GM18517 (cell line): ENCODE measurements at regions not wholly inside any gene's neighbourhood (a gene's known extent, or its start where the extent isn't known, plus 50 kb on each side); places are given as distances from the start of the nearest gene placed in this dataset.
"Not testable (repeated sequence)": the region's sequence is repeated elsewhere in the genome, so short reads cannot be mapped to it uniquely, and the experiment has no call there.

Experiments
- ATAC-seq: cut with Tn5 transposase; IDR thresholded peaks from one replicate; pipeline ENCODE4 v1.9.1; 2021; ENCODE audit warnings: mild to moderate bottlenecking, moderate library complexity; ENCODE audit not compliant: unreplicated experiment

DNA sequence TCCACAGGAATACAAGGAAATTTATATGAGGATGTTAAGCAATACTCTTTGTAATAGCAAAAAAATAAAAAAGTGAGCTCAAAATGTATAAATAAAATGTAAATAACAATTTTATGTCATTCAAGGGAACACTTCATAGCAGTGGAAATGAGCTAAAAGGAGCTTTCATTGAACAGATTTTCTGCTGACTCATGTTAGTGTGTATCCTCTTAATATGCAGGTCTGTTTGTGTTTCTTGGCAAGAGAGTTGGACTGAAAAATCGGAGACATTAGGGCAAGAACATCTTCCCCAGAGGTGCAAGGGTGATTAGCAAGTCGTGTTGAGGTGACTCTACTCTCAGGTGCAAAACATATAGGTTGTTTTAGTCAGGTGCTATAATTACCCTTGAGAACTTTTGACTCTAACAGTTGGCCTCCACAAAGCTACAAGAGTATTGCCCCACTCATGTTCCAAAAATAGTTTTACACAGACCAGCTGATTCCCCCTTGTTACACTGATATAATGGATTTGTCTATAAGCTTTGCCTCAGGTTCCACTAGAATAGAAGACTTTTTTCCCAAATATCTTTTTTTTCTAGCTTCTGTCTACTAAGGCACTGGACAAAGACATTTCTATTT lies 702.9 kb downstream of the TENT5A start:
- ATAC-seq, result no peak

GRCh38 chr6:81031416-81031815 lies 721.1 kb downstream of the TENT5A start:
- no peak for ATAC-seq

DNA sequence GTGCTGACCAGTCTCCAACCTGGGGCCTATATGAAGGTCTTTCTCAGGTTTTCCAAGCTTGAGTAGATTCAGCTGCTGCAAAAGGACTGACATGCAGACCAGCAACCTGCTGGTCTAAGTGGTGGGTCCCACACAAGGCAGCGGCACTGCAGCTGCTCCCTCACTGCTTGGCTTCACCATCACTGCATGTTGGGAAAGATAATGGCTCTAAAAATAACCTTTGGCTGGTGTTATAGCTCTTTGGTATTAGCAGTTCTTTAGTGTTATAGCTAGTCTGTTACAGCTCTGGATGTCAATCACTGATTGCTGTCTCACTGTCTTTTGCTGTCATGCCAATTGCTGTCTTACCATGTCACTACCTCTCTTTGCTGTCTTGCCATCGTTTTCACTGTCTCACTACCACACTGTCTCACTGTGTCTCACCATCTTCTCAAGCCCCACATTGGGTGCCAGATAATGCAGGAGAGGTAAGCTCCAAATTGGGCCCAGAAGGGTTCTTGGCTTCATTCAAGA lies 726.4 kb downstream of the TENT5A start:
- ATAC-seq, result no peak

DNA sequence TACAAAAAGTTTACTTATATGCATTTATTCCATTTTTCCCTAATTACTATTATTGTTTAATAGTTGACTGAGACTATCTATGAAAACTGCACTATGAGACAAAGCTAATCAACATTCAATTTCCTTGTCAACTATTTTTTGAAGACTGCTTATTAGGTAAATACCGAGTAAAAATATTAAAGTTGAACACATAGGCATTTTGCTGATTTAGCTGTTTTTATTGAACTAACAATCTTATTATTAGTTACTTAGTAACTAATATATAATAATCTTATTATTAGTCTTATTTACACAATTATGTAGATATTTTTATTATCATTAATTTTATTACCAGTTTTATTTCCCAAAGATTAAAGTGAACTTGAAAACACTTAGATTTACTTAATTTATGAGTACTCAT lies 728.8 kb downstream of the TENT5A start:
- ATAC-seq, result no peak

DNA sequence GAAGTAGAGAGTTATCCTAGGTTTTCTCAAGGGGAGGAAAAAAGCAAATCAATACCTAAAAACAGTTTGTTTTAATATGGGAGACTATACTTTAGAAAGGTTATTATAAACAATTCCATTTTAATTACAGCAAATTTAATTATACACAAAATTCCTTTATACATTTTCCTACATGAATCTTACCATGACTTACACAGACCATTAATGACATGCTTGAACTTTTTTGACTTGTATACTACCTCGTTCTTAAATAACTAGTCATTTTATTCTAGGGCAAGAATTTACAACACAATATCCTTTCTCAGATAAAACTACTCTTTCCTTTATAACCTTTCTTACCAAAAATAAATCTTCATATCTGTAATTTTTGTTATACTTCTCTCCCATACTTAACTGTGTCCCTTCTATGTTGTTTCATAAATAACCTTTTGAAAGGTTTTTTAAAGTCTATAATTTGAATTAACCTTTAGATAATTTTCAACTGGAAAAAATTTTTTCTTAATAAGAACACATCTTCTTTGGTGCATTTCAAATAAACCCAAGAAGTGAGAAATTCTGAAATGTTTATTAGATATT lies 729.4 kb downstream of the TENT5A start:
- ATAC-seq, result no peak

DNA sequence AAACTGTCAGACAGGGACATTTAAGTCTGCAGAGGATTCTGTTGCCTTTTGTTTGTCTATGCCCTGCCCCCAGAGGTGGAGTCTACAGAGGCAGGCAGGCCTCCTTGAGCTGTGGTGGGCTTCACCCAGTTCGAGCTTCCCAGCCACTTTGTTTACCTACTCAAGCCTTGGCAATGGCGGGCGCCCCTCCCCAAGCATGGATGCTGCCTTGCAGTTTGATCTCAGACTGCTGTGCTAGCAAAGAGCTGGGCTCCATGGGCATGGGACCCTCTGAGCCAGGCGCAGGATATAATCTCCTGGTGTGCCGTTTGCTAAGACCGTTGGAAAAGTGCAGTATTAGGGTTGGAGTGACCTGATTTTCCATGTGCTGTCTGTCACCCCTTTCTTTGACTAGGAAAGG lies 734.9 kb downstream of the TENT5A start:
- ATAC-seq, result not testable (repeated sequence)

DNA sequence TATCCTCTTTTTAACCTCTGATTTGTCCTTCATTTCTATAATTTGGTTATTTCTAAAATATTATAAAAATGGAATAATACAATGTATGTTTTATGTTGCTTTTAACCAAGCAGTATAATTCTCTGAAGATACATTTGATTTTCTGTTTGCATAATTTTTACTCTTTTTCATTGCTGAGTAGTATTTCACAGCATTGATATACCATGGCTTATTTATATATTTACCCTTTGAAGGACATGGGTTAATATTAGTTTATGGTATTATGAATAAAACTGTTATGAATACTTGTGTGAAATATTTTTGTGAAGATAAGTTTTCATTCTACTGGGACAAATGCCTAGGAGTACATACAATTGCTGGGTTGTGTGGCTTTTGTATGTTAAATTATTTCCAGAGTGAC lies 748.6 kb downstream of the TENT5A start:
- no peak for ATAC-seq

GRCh38 chr6:81003156-81003555 lies 749.3 kb downstream of the TENT5A start:
- ATAC-seq, result no peak

DNA sequence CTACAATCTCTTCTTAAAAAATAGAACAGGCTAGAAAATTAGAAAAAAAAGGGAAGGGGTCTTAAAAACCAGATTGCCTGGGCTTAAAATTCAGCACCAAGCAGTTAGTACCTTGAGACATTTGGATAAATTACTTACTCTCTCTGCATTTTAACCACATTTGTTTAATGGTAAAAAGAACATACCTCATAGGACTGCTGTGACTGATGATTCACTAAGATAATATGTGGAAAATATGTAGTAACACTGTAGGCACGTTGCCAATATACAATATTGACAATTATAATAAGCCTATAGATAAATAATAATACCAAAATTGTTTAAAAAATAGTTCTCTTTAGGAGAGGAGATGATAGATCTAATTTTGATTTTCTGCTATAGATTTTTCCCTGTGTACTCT lies 750.4 kb downstream of the TENT5A start:
- ATAC-seq, result no peak

GRCh38 chr6:80991316-80991715 lies 761.2 kb downstream of the TENT5A start:
- no peak for ATAC-seq

DNA sequence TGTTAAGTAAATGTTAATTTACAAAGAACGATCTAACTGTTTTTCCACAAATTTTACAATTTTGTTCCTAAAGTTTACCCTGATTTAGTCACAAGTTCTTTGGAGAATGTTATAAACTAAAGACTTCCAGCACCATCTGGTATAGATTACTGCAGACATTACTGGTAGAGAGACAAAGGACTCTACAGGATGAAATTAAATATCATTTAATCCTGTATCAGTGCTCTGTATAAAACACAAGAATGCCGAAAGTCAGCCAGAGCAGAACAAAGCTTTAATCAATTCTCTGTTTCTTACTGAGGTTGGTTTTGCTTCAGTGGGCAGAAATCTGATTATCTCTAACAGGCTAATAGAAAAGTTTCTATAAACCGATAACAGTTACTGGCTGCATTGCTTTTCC lies 763.6 kb downstream of the TENT5A start:
- ATAC-seq, result no peak

- no peak for ATAC-seq
Measured at GRCh38 chr6:80988286-80988685, 764.2 kb downstream of the TENT5A start.

- ATAC-seq, result not testable (repeated sequence)
Measured at GRCh38 chr6:80981226-80981625, 771.3 kb downstream of the TENT5A start.

DNA sequence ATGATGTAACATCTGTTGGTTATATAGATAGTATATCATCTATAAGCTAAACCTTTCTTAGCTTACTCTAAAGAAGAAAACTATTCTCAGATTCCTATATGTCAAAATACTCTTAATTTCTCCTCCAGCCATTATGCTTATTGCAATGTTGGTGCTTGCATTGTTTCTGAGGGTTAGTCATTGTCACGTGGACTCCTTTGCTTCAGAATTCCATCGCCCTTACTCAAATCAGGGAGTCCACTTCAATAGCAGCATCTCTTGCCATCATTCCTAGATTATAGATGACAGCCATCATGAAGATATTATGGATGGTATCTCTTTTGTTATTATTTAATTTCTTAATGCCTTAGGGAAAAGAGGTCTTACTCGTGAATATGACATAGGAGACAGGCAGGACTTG lies 776.1 kb downstream of the TENT5A start:
- no peak for ATAC-seq

- no peak for ATAC-seq
Measured at GRCh38 chr6:80974579-80974978, 777.9 kb downstream of the TENT5A start.

GRCh38 chr6:80969439-80969838 lies 783.0 kb downstream of the TENT5A start:
- no peak for ATAC-seq

GRCh38 chr6:80967609-80968008 lies 784.9 kb downstream of the TENT5A start:
- no peak for ATAC-seq

DNA sequence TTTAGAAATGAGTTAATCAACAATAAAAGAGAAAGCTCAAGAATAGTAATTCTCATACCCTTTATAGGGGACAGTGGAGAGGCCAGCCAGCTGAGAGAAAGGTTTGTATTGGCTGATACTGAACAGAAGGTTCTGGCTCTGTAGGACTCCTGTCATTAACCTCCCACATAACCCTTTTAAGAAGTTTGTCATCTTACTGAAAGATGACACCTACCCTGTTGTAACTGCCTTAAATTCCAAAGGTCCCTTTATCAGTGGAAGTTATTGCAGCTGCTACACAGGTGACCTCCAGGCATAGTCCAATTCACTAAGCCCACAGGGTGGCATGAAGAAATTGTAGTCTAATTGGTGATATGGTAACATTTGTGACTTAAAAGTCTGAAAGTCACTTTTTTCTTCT lies 790.1 kb downstream of the TENT5A start:
- no peak for ATAC-seq

GRCh38 chr6:80961166-80961565 lies 791.3 kb downstream of the TENT5A start:
- no peak for ATAC-seq

- ATAC-seq, result no peak
Measured at GRCh38 chr6:80959034-80959433, 793.4 kb downstream of the TENT5A start.

GRCh38 chr6:80956898-80957297 lies 795.6 kb downstream of the TENT5A start:
- ATAC-seq, result no peak

GRCh38 chr6:80952479-80952878 lies 800.0 kb downstream of the TENT5A start:
- not testable (repeated sequence) for ATAC-seq

DNA sequence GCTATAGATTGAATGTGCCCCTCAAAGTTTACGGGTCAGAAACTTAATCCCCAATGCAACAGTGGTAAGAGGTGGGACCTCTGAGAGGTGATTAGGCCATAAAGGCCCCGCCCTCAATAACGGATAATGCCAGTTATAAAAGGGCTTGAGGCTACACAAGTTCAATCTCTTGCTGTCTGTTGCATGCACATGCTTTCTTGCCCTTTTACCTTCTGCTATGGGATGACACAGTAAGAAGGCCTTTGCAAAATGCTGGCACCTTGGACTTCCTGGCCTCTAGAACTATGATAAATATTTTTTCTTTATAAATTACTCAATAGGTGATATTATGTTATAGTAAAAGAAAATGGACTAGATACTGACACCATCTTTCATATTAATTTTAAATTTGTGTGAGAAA lies 806.1 kb downstream of the TENT5A start:
- no peak for ATAC-seq
